ENCODE measurements at regions not wholly inside any gene's neighbourhood (a gene's known extent, or its start where the extent isn't known, plus 50 kb on each side); places are given as distances from the start of the nearest gene placed in this dataset.

- TF ChIP-seq EZH2 (IDR thresholded peaks at IDR 0.05; ENCODE audit: insufficient read depth, poor library complexity, severe bottlenecking) (no peak), EZH2phosphoT487 (IDR thresholded peaks at IDR 0.05; ENCODE audit: insufficient read depth, low read depth) (no peak)
These were observed 213.3 kb upstream of the INTU start for GRCh38 chr4:127419431-127419830.

Data from GM23248 (cell line).